Natural killer cell (primary cell): ENCODE measurements at regions not wholly inside any gene's neighbourhood (a gene's known extent, or its start where the extent isn't known, plus 50 kb on each side); places are given as distances from the start of the nearest gene placed in this dataset.

Experiments
- ATAC-seq, 3 donors: fragments of 150-1000 bp in 2 of 3; fragments of 200-7000 bp in 1 of 3; cut with Tn5 transposase; 1 replicate in 1 of 3; 2 replicates in 2 of 3; pipeline ENCODE4 v1.10.0; 2021; ENCODE audit warnings: mild to moderate bottlenecking in 2 of 3, moderate library complexity in 2 of 3
- DNase-seq, 2 donors: peaks; one replicate each; pipeline versions ENCODE4 v3.0.0 to v3.0.0-alpha.2; 2013 to 2021; ENCODE audit warnings: mixed read lengths in 1 of 2
- H3K27ac ChIP-seq: one replicate; pipeline ENCODE4 v1.5.1; 2013; ENCODE audit warnings: mild to moderate bottlenecking, low read length
- H3K27me3 ChIP-seq: one replicate; pipeline ENCODE4 v1.6.1; 2013; ENCODE audit warnings: low read length; ENCODE audit not compliant: control insufficient read depth, insufficient read depth
- H3K36me3 ChIP-seq: one replicate; pipeline ENCODE4 v1.6.1; 2013; ENCODE audit warnings: low read length; ENCODE audit not compliant: control insufficient read depth, insufficient read depth
- H3K4me1 ChIP-seq: one replicate; pipeline ENCODE4 v1.6.1; 2013; ENCODE audit warnings: low read length; ENCODE audit not compliant: control insufficient read depth, insufficient read depth
- H3K4me3 ChIP-seq: one replicate; pipeline ENCODE4 v1.5.1; 2013; ENCODE audit warnings: low read length
- H3K9me3 ChIP-seq: one replicate; pipeline ENCODE4 v1.6.1; 2013; ENCODE audit warnings: low read length; ENCODE audit not compliant: control insufficient read depth, insufficient read depth
- H3K27ac Mint-ChIP-seq, 2 donors: one replicate each; pipeline ENCODE4 v1.8.0; 2022; ENCODE audit warnings: mild to moderate bottlenecking in 2 of 2, mixed read lengths in 2 of 2, moderate library complexity in 1 of 2
- H3K27me3 Mint-ChIP-seq, 2 donors: one replicate each; pipeline ENCODE4 v1.8.0; 2022; ENCODE audit warnings: low read depth in 2 of 2, mixed read lengths in 2 of 2
- H3K36me3 Mint-ChIP-seq: one replicate; pipeline ENCODE4 v1.8.0; 2022; ENCODE audit warnings: mixed read lengths
- H3K4me1 Mint-ChIP-seq, 2 donors: one replicate each; pipeline ENCODE4 v1.8.0; 2022; ENCODE audit warnings: mixed read lengths in 2 of 2
- H3K4me3 Mint-ChIP-seq: one replicate; pipeline ENCODE4 v1.8.0; 2022; ENCODE audit warnings: mild to moderate bottlenecking, moderate library complexity, mixed read lengths
- H3K9me3 Mint-ChIP-seq, 2 donors: one replicate each; pipeline ENCODE4 v1.8.0; 2022; ENCODE audit warnings: mixed read lengths in 2 of 2
- WGBS: methylation state at CpG from one replicate; pipeline ENCODE4 v1.1.7; 2013; ENCODE audit warnings: missing lambda C conversion rate; ENCODE audit not compliant: insufficient coverage; 5-methylcytosine and 5-hydroxymethylcytosine counted together
- intact Hi-C: fragments of 100-400 bp; cut with micrococcal nuclease; formaldehyde crosslinking; loops from one replicate; pipeline ENCODE4 v1.14.2; 2022
- TF ChIP-seq, protein P1 (sequence below): fragments of 200-600 bp; IDR thresholded peaks from one replicate; pipeline ENCODE4 v1.8.0; 2022; ENCODE audit warnings: antibody characterized with exemption

DNA sequence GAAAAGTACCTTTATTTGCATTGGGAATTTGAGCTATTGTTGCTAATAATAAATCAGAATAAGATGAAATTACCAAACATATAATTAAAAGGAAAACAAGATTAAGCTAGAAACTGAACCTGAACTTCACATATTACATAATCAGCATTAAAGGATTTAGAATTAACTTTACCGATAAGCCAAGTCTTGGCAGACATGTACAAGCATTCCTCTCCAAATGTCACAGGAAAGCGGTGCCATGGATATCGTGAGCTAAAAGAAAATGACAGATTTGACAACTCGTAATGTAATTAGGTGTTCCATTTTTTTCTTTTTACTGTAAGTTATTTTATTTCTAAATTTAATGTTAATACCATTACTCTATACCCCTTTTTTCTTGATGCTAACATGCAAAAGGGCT is 55.1 kb upstream of the CD302 start:
- intact Hi-C loops, result no loop called here
- H3K27me3 Mint-ChIP-seq, result no peaks in the 10 kb centered on the region
- no peaks in the 10 kb centered on the region for H3K4me1 ChIP-seq
- no peak for ATAC-seq
- H3K27ac Mint-ChIP-seq, result no peak overlapping the region
- no peak overlapping the region for H3K27ac ChIP-seq
- H3K9me3 ChIP-seq, result no peaks in the 10 kb centered on the region
- TF ChIP-seq, protein P1, sequence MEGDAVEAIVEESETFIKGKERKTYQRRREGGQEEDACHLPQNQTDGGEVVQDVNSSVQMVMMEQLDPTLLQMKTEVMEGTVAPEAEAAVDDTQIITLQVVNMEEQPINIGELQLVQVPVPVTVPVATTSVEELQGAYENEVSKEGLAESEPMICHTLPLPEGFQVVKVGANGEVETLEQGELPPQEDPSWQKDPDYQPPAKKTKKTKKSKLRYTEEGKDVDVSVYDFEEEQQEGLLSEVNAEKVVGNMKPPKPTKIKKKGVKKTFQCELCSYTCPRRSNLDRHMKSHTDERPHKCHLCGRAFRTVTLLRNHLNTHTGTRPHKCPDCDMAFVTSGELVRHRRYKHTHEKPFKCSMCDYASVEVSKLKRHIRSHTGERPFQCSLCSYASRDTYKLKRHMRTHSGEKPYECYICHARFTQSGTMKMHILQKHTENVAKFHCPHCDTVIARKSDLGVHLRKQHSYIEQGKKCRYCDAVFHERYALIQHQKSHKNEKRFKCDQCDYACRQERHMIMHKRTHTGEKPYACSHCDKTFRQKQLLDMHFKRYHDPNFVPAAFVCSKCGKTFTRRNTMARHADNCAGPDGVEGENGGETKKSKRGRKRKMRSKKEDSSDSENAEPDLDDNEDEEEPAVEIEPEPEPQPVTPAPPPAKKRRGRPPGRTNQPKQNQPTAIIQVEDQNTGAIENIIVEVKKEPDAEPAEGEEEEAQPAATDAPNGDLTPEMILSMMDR, result no peak
- peaks cover 18% of the 10 kb centered on the region for H3K36me3 Mint-ChIP-seq
- no peak overlapping the region for H3K4me3 ChIP-seq
- H3K4me3 Mint-ChIP-seq, result no peak overlapping the region
- peaks cover 78% of the 10 kb centered on the region for H3K36me3 ChIP-seq
- WGBS, result 98% methylated on average over 3 of the region's 4 CpGs
- H3K9me3 Mint-ChIP-seq, result no peaks in the 10 kb centered on the region
- no peaks in the 10 kb centered on the region for H3K4me1 Mint-ChIP-seq
- DNase-seq, result no peak
- no peaks in the 10 kb centered on the region for H3K27me3 ChIP-seq

DNA sequence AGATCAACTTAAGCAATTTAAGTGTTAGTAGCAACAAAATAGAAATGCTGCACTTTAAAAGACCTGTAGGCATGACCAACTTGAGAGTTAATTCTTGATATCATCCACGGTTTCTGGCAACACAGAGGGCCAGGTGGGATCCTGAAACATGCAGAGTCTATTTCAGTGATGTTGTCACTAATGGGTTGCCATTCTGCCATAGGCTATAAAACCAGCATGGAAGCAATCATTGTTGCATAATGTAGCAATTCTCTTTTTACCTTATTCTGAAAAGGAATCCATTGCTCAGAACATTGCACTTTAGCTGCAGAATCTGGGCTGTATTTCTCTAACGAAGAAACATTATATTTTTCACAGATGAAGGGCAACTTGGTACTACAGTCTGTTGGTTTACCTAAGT is 53.9 kb upstream of the CD302 start:
- H3K4me3 ChIP-seq, result no peak overlapping the region
- Mint-ChIP-seq H3K9me3 (no peaks in the 10 kb centered on the region), H3K4me3 (no peak overlapping the region), H3K36me3 (peaks cover 18% of the 10 kb centered on the region), H3K27ac (no peak overlapping the region), H3K27me3 (no peaks in the 10 kb centered on the region), H3K4me1 (no peaks in the 10 kb centered on the region)
- H3K4me1 ChIP-seq, result no peaks in the 10 kb centered on the region
- TF ChIP-seq, protein P1, result no peak
- H3K36me3 ChIP-seq, result peaks cover 76% of the 10 kb centered on the region
- 97% methylated on average over 2 of the region's 2 CpGs for WGBS
- DNase-seq (no peak), ATAC-seq (no peak)
- no peak overlapping the region for H3K27ac ChIP-seq
- no peaks in the 10 kb centered on the region for H3K27me3 ChIP-seq
- H3K9me3 ChIP-seq, result no peaks in the 10 kb centered on the region
- intact Hi-C loops, result no loop called here

DNA sequence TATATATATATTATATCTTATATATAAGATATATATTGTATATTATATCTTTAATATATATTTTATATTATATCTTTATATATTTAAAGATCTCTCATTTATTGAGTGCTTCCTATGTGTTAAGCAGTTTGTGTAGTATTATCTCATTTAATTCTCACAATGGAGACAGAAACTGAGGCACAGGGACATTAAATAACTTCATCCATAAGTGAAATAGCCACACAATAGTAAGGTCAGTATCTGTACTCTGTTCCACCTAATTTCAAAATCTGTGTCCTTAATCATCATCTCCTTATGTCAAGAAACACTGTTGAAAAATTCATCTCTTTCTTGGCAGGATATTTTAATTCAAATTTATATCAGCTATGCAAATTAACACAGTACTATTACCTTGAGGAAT is 52.8 kb upstream of the CD302 start:
- Histone ChIP-seq H3K9me3 (no peaks in the 10 kb centered on the region), H3K36me3 (peaks cover 72% of the 10 kb centered on the region), H3K4me1 (no peaks in the 10 kb centered on the region), H3K4me3 (no peak overlapping the region), H3K27me3 (no peaks in the 10 kb centered on the region), H3K27ac (no peak overlapping the region)
- Mint-ChIP-seq H3K27ac (no peak overlapping the region), H3K9me3 (no peaks in the 10 kb centered on the region), H3K4me1 (no peaks in the 10 kb centered on the region), H3K4me3 (no peak overlapping the region), H3K27me3 (no peaks in the 10 kb centered on the region), H3K36me3 (peaks cover 18% of the 10 kb centered on the region)
- TF ChIP-seq, protein P1, result no peak
- intact Hi-C loops, result no loop called here
- DNase-seq, result no peak
- no peak for ATAC-seq

DNA sequence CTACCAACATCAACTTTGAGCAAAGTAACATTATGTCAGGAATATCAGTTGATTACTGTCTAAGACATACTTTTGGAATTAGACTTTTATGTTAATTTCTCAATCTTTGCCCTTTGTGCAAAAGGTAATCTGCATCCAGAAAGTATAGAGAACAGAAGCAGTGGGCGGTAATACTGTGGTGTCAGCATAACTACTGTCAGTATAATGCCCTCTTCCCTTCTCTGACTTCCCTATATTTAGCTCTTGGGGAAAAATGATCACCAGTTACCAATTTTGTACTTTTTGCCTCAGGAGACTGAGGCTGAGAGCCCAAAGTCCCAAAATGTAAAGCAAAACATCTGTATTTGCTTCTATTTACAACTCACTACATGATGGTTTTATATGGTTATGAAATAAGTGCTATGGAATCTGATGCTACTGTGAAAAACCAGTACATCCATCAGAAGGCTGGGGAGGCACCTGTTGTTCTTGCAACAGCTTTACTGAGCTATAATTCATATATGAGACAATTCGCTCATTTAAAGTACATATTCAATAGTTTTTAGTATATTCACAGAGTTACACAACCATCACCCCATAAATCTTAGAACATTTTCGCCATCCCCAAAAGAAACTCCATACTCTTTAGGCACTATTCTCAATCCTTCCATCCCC is 51.3 kb upstream of the CD302 start:
- Histone ChIP-seq H3K27ac (no peak overlapping the region), H3K36me3 (peaks cover 69% of the 10 kb centered on the region), H3K9me3 (no peaks in the 10 kb centered on the region), H3K27me3 (no peaks in the 10 kb centered on the region), H3K4me3 (no peak overlapping the region), H3K4me1 (no peaks in the 10 kb centered on the region)
- Mint-ChIP-seq H3K9me3 (no peaks in the 10 kb centered on the region), H3K36me3 (peaks cover 10% of the 10 kb centered on the region), H3K27me3 (no peaks in the 10 kb centered on the region), H3K27ac (no peak overlapping the region), H3K4me1 (no peaks in the 10 kb centered on the region), H3K4me3 (no peak overlapping the region)
- intact Hi-C loops, result no loop called here
- DNase-seq (no peak), ATAC-seq (no peak)
- TF ChIP-seq, protein P1, result no peak
- WGBS, result 98% methylated on average over 3 of the region's 3 CpGs
